ENCODE measurements at regions not wholly inside any gene's neighbourhood (a gene's known extent, or its start where the extent isn't known, plus 50 kb on each side); places are given as distances from the start of the nearest gene placed in this dataset.

GRCh38 chr5:34488984-34489383 is 167.1 kb upstream of the RAI14 start:
- DNase-seq, result no peak

GRCh38 chr5:34490506-34491250 is 165.4 kb upstream of the RAI14 start:
- DNase-seq, result no peak

- DNase-seq, result no peak
These were observed 164.9 kb upstream of the RAI14 start for GRCh38 chr5:34491251-34491620.

GRCh38 chr5:34494111-34494755 is 161.9 kb upstream of the RAI14 start:
- no peak for DNase-seq

- no peak for DNase-seq
These were observed 160.9 kb upstream of the RAI14 start for GRCh38 chr5:34495178-34495577.

- no peak for DNase-seq
These were observed 159.9 kb upstream of the RAI14 start for GRCh38 chr5:34496260-34496691.

GRCh38 chr5:34496701-34497469 is 159.2 kb upstream of the RAI14 start:
- no peak for DNase-seq

- DNase-seq, result no peak
These were observed 158.7 kb upstream of the RAI14 start for GRCh38 chr5:34497470-34497808.

- DNase-seq, result no peak
These were observed 157.6 kb upstream of the RAI14 start for GRCh38 chr5:34498572-34498971.

- DNase-seq, result peak; percentile 17
These were observed 157.0 kb upstream of the RAI14 start for GRCh38 chr5:34499001-34499734.

- no peak for DNase-seq
These were observed 155.8 kb upstream of the RAI14 start for GRCh38 chr5:34500236-34500847.

- no peak for DNase-seq
These were observed 155.1 kb upstream of the RAI14 start for GRCh38 chr5:34501016-34501415.

- DNase-seq, result no peak
These were observed 154.3 kb upstream of the RAI14 start for GRCh38 chr5:34501840-34502239.

GRCh38 chr5:34502581-34502980 is 153.5 kb upstream of the RAI14 start:
- no peak for DNase-seq

- no peak for DNase-seq
These were observed 152.5 kb upstream of the RAI14 start for GRCh38 chr5:34503379-34504253.

- DNase-seq, result no peak
These were observed 151.2 kb upstream of the RAI14 start for GRCh38 chr5:34504967-34505366.

- no peak for DNase-seq
These were observed 150.4 kb upstream of the RAI14 start for GRCh38 chr5:34505731-34506130.

- no peak for DNase-seq
These were observed 148.2 kb upstream of the RAI14 start for GRCh38 chr5:34507933-34508332.

- DNase-seq, result no peak
These were observed 146.7 kb upstream of the RAI14 start for GRCh38 chr5:34509392-34509791.

GRCh38 chr5:34510002-34510401 is 146.1 kb upstream of the RAI14 start:
- DNase-seq, result no peak

GRCh38 chr5:34511063-34511462 is 145.1 kb upstream of the RAI14 start:
- DNase-seq, result no peak

- no peak for DNase-seq
These were observed 144.6 kb upstream of the RAI14 start for GRCh38 chr5:34511481-34511880.

Measured in CD4-positive, alpha-beta T cell treated with Interleukin-4 for 4 hours (primary cell).